HG03521 (cell line): ENCODE measurements at regions not wholly inside any gene's neighbourhood (a gene's known extent, or its start where the extent isn't known, plus 50 kb on each side); places are given as distances from the start of the nearest gene placed in this dataset.

Experiments
- ATAC-seq: cut with Tn5 transposase; IDR thresholded peaks from one replicate; pipeline ENCODE4 v1.9.1; 2021; ENCODE audit warnings: mild to moderate bottlenecking, moderate library complexity; ENCODE audit not compliant: unreplicated experiment

GRCh38 chr4:62407534-62407933 lies 1207.4 kb downstream of the ADGRL3 start:
- ATAC-seq, result no peak

GRCh38 chr4:62402088-62402806 lies 1202.1 kb downstream of the ADGRL3 start:
- no peak for ATAC-seq

- no peak for ATAC-seq
Observed at GRCh38 chr4:62399242-62399641, 1199.1 kb downstream of the ADGRL3 start.

- no peak for ATAC-seq
Observed at GRCh38 chr4:62398318-62398717, 1198.2 kb downstream of the ADGRL3 start.

GRCh38 chr4:62394766-62395165 lies 1194.6 kb downstream of the ADGRL3 start:
- ATAC-seq, result no peak

GRCh38 chr4:62387808-62388207 lies 1187.7 kb downstream of the ADGRL3 start:
- ATAC-seq, result no peak

GRCh38 chr4:62377700-62378099 lies 1177.6 kb downstream of the ADGRL3 start:
- ATAC-seq, result no peak

GRCh38 chr4:62377245-62377644 lies 1177.1 kb downstream of the ADGRL3 start:
- ATAC-seq, result no peak

GRCh38 chr4:62366939-62367338 lies 1166.8 kb downstream of the ADGRL3 start:
- ATAC-seq, result no peak

- ATAC-seq, result no peak
Observed at GRCh38 chr4:62360156-62360545, 1160.0 kb downstream of the ADGRL3 start.

GRCh38 chr4:62359441-62360155 lies 1159.5 kb downstream of the ADGRL3 start:
- ATAC-seq, result no peak

GRCh38 chr4:62344915-62345314 lies 1144.8 kb downstream of the ADGRL3 start:
- ATAC-seq, result no peak

- ATAC-seq, result no peak
Observed at GRCh38 chr4:62344474-62344873, 1144.3 kb downstream of the ADGRL3 start.

- ATAC-seq, result no peak
Observed at GRCh38 chr4:62342346-62342745, 1142.2 kb downstream of the ADGRL3 start.

GRCh38 chr4:62328526-62328925 lies 1128.4 kb downstream of the ADGRL3 start:
- ATAC-seq, result no peak

GRCh38 chr4:62327612-62328297 lies 1127.6 kb downstream of the ADGRL3 start:
- no peak for ATAC-seq

- no peak for ATAC-seq
Observed at GRCh38 chr4:62324215-62324614, 1124.1 kb downstream of the ADGRL3 start.

- ATAC-seq, result no peak
Observed at GRCh38 chr4:62320612-62321011, 1120.5 kb downstream of the ADGRL3 start.

GRCh38 chr4:62302710-62303109 lies 1102.6 kb downstream of the ADGRL3 start:
- no peak for ATAC-seq

- no peak for ATAC-seq
Observed at GRCh38 chr4:62301500-62301899, 1101.4 kb downstream of the ADGRL3 start.

- no peak for ATAC-seq
Observed at GRCh38 chr4:62293551-62293950, 1093.4 kb downstream of the ADGRL3 start.

GRCh38 chr4:62292911-62293310 lies 1092.8 kb downstream of the ADGRL3 start:
- no peak for ATAC-seq
